DOHH2 (cell line): ENCODE measurements at regions not wholly inside any gene's neighbourhood (a gene's known extent, or its start where the extent isn't known, plus 50 kb on each side); places are given as distances from the start of the nearest gene placed in this dataset.
"Not testable (repeated sequence)": the region's sequence is repeated elsewhere in the genome, so short reads cannot be mapped to it uniquely, and the experiment has no call there.

Experiments used
- H3F3A ChIP-seq: fragments of 200-600 bp; sonication (generic), shearing (Covaris generic); 2 replicates; pipeline ENCODE4 v1.6.0; 2016; ENCODE audit warnings: antibody characterized with exemption, mild to moderate bottlenecking; ENCODE audit not compliant: control insufficient read depth, insufficient read depth
- H3K27ac ChIP-seq: fragments of 200-600 bp; sonication (generic); 2 replicates; pipeline ENCODE4 v1.5.1; 2014; ENCODE audit warnings: low read depth, mild to moderate bottlenecking, low read length, moderate library complexity
- H3K27me3 ChIP-seq: fragments of 200-600 bp; sonication (generic); 2 replicates; pipeline ENCODE4 v1.6.1; 2014; ENCODE audit warnings: mild to moderate bottlenecking, low read length, mixed read lengths; ENCODE audit not compliant: control insufficient read depth
- H3K36me3 ChIP-seq: fragments of 200-600 bp; sonication (generic); 2 replicates; pipeline ENCODE4 v1.6.1; 2014; ENCODE audit warnings: mild to moderate bottlenecking, low read length, moderate library complexity, mixed read lengths; ENCODE audit not compliant: control insufficient read depth
- H3K4me1 ChIP-seq: fragments of 200-600 bp; sonication (generic); 2 replicates; pipeline ENCODE4 v1.6.1; 2014; ENCODE audit warnings: mild to moderate bottlenecking, low read length, mixed read lengths; ENCODE audit not compliant: control insufficient read depth
- H3K4me2 ChIP-seq: fragments of 200-600 bp; sonication (generic); 2 replicates; pipeline ENCODE4 v1.6.0; 2014; ENCODE audit warnings: mild to moderate bottlenecking, low read length, moderate library complexity
- H3K4me3 ChIP-seq: fragments of 200-600 bp; sonication (generic); 2 replicates; pipeline ENCODE4 v1.5.1; 2014; ENCODE audit warnings: mild to moderate bottlenecking, low read length, mixed read lengths
- H3K79me2 ChIP-seq: fragments of 200-600 bp; sonication (generic); 2 replicates; pipeline ENCODE4 v1.6.1; 2014; ENCODE audit warnings: mild to moderate bottlenecking, low read length, mixed read lengths; ENCODE audit not compliant: control insufficient read depth
- H3K9me2 ChIP-seq: fragments of 200-600 bp; sonication (generic); replicated peaks from 2 replicates; pipeline ENCODE4 v1.6.1; 2014; ENCODE audit warnings: mild to moderate bottlenecking, low read length, mixed read lengths; ENCODE audit not compliant: control insufficient read depth
- H3K9me3 ChIP-seq: fragments of 200-600 bp; sonication (generic); 2 replicates; pipeline ENCODE4 v1.6.1; 2014; ENCODE audit warnings: antibody characterized with exemption, low read length, mixed read lengths; ENCODE audit not compliant: control insufficient read depth, insufficient read depth
- H4K20me1 ChIP-seq: fragments of 200-600 bp; sonication (generic); 2 replicates; pipeline ENCODE4 v1.6.0; 2014; ENCODE audit warnings: low read depth, mild to moderate bottlenecking, antibody characterized with exemption, low read length, moderate library complexity; ENCODE audit not compliant: control insufficient read depth, insufficient read depth
- CTCF ChIP-seq: fragments of 200-600 bp; sonication (generic); IDR thresholded peaks from one replicate; pipeline ENCODE4 v1.5.1; 2014; ENCODE audit warnings: antibody characterized with exemption, mild to moderate bottlenecking, low read depth, low read length; ENCODE audit not compliant: poor library complexity, severe bottlenecking
- EZH2phosphoT487 ChIP-seq: fragments of 200-600 bp; sonication (generic); IDR thresholded peaks from 2 replicates; pipeline ENCODE4 v1.6.1; 2017; ENCODE audit warnings: borderline replicate concordance, mild to moderate bottlenecking, antibody characterized with exemption, low read length, moderate library complexity, mixed read lengths

- Histone ChIP-seq H4K20me1 (no peaks in the 10 kb centered on the region), H3K4me3 (no peak overlapping the region), H3K27ac (no peak overlapping the region), H3K9me3 (no peaks in the 10 kb centered on the region), H3K79me2 (no peaks in the 10 kb centered on the region), H3K9me2 (no peaks in the 10 kb centered on the region), H3K36me3 (no peaks in the 10 kb centered on the region), H3K27me3 (no peaks in the 10 kb centered on the region), H3K4me2 (no peak overlapping the region), H3K4me1 (no peaks in the 10 kb centered on the region), H3F3A (no peaks in the 10 kb centered on the region)
- TF ChIP-seq CTCF (no peak), EZH2phosphoT487 (no peak)
These were observed 259.7 kb upstream of the RBMS1 start for GRCh38 chr2:160753331-160753654.

GRCh38 chr2:160753960-160754359 lies 260.4 kb upstream of the RBMS1 start:
- no peaks in the 10 kb centered on the region for H4K20me1 ChIP-seq
- no peaks in the 10 kb centered on the region for H3K4me1 ChIP-seq
- no peaks in the 10 kb centered on the region for H3K9me2 ChIP-seq
- TF ChIP-seq CTCF (no peak), EZH2phosphoT487 (no peak)
- H3F3A ChIP-seq = no peaks in the 10 kb centered on the region
- H3K27ac ChIP-seq = no peak overlapping the region
- no peaks in the 10 kb centered on the region for H3K27me3 ChIP-seq
- H3K9me3 ChIP-seq = no peaks in the 10 kb centered on the region
- H3K4me3 ChIP-seq = no peak overlapping the region
- H3K36me3 ChIP-seq = no peaks in the 10 kb centered on the region
- no peak overlapping the region for H3K4me2 ChIP-seq
- H3K79me2 ChIP-seq = no peaks in the 10 kb centered on the region

GRCh38 chr2:160756481-160756880 lies 262.9 kb upstream of the RBMS1 start:
- no peaks in the 10 kb centered on the region for H3K36me3 ChIP-seq
- H3K9me3 ChIP-seq = no peaks in the 10 kb centered on the region
- H3K27ac ChIP-seq = no peak overlapping the region
- no peak overlapping the region for H3K4me3 ChIP-seq
- H3K9me2 ChIP-seq = no peaks in the 10 kb centered on the region
- no peaks in the 10 kb centered on the region for H3F3A ChIP-seq
- TF ChIP-seq CTCF (no peak), EZH2phosphoT487 (no peak)
- H3K4me1 ChIP-seq = no peaks in the 10 kb centered on the region
- H3K4me2 ChIP-seq = no peak overlapping the region
- no peaks in the 10 kb centered on the region for H4K20me1 ChIP-seq
- H3K79me2 ChIP-seq = no peaks in the 10 kb centered on the region
- H3K27me3 ChIP-seq = no peaks in the 10 kb centered on the region

GRCh38 chr2:160762493-160763128 lies 269.0 kb upstream of the RBMS1 start:
- not testable (repeated sequence) for H3K9me2 ChIP-seq, H4K20me1 ChIP-seq, H3K4me2 ChIP-seq, H3K9me3 ChIP-seq, H3K79me2 ChIP-seq, H3K4me3 ChIP-seq, H3K27ac ChIP-seq, H3K4me1 ChIP-seq, H3K36me3 ChIP-seq, H3K27me3 ChIP-seq, H3F3A ChIP-seq
